ENCODE measurements at regions not wholly inside any gene's neighbourhood (a gene's known extent, or its start where the extent isn't known, plus 50 kb on each side); places are given as distances from the start of the nearest gene placed in this dataset.

DNA sequence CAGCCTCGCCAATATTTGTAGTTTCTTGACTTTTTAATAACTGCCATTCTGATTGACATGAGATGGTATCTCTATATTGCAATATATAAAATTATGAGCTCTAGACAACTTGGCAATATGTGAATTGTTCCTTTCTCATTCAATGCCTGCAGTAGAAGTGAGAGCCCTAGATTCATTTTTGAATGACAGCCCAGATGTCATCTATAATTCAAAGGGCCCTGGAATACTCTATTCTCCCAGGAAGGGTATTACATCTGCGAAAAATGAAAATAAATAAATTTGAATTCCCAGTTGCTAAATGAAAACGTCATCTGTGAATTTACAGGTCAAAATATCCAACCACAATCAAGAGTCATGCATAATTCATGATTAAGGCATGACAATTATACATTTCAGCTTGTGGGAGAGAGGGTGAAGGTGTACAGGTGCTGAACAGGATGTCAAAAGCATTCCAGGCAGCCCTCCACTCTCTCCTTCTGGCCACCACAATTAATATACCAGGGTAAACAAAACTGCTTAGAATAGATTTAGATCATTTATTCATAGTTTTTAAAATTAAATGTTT lies 1147.3 kb downstream of the XPNPEP1 start:
- no peaks in the 10 kb centered on the region for H3K9me3 ChIP-seq (ENCODE audit: control insufficient read depth in 2 of 2, insufficient read depth in 1 of 2, low read depth in 1 of 2, low read length in 1 of 2)
- no peaks in the 10 kb centered on the region for H3K36me3 ChIP-seq (ENCODE audit: control insufficient read depth in 2 of 2, insufficient read depth in 2 of 2, low read length in 1 of 2)
- no peak overlapping the region for H3K27ac ChIP-seq (ENCODE audit: low read depth in 2 of 2, low read length in 1 of 2)
- H3K4me1 ChIP-seq (ENCODE audit: control insufficient read depth in 2 of 2, insufficient read depth in 2 of 2, low read length in 1 of 2): no peaks in the 10 kb centered on the region
- WGBS, 2 donors: 67 to 70% methylated on average over 3 of the region's 3 CpGs
- no peaks in the 10 kb centered on the region for H3K27me3 ChIP-seq (ENCODE audit: control insufficient read depth in 1 of 2, insufficient read depth in 2 of 2, low read length in 2 of 2)
- H3K4me3 ChIP-seq (ENCODE audit: low read depth in 1 of 2, low read length in 2 of 2): no peak overlapping the region

DNA sequence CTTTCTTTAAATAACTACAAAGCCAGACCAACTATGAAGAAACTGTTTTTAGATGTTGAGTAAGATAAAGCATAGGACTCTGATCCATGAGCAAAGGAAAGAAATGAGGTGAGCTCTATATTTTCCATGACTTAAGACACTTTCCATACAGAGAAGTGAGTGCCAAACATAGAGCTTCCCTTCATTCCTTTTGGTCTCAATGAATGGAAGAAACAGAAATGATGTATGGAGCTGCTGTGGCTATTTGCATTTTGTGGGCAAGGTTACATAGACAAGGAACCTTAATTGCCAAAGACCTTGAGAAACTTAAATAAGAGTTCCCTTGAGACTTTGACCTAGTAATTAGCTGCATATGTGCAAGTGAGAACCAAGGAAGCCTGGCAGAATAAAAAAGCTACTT lies 1152.2 kb downstream of the XPNPEP1 start:
- Histone ChIP-seq H3K36me3 (ENCODE audit: control insufficient read depth in 2 of 2, insufficient read depth in 2 of 2, low read length in 1 of 2) (no peaks in the 10 kb centered on the region), H3K9me3 (ENCODE audit: control insufficient read depth in 2 of 2, insufficient read depth in 1 of 2, low read depth in 1 of 2, low read length in 1 of 2) (no peaks in the 10 kb centered on the region), H3K27me3 (ENCODE audit: control insufficient read depth in 1 of 2, insufficient read depth in 2 of 2, low read length in 2 of 2) (no peaks in the 10 kb centered on the region), H3K4me3 (ENCODE audit: low read depth in 1 of 2, low read length in 2 of 2) (no peak overlapping the region), H3K4me1 (ENCODE audit: control insufficient read depth in 2 of 2, insufficient read depth in 2 of 2, low read length in 1 of 2) (no peaks in the 10 kb centered on the region), H3K27ac (ENCODE audit: low read depth in 2 of 2, low read length in 1 of 2) (no peak overlapping the region)

DNA sequence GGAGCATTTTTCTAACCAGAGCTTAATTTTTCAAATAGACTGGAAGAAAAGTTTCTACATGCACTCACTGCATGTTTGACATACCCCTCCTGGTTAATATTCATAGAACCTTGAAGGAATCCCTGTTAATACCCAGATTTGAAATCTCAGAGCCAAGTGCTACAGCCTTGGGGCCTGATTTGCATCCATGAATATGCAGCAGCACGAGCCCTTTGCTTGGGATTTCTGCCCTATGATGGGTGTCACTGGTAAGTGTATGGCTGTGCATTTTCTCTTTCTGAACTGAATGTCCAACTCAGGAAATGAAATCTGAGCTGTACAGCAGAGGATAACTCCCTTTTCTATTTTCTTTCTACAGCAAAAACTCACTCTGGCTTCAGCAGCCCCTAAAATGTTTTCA lies 1157.5 kb downstream of the XPNPEP1 start:
- Histone ChIP-seq H3K27me3 (ENCODE audit: control insufficient read depth in 1 of 2, insufficient read depth in 2 of 2, low read length in 2 of 2) (no peaks in the 10 kb centered on the region), H3K4me1 (ENCODE audit: control insufficient read depth in 2 of 2, insufficient read depth in 2 of 2, low read length in 1 of 2) (no peaks in the 10 kb centered on the region)
- 39 to 49% methylated on average over 1 of the region's 1 CpG for WGBS, 2 donors

DNA sequence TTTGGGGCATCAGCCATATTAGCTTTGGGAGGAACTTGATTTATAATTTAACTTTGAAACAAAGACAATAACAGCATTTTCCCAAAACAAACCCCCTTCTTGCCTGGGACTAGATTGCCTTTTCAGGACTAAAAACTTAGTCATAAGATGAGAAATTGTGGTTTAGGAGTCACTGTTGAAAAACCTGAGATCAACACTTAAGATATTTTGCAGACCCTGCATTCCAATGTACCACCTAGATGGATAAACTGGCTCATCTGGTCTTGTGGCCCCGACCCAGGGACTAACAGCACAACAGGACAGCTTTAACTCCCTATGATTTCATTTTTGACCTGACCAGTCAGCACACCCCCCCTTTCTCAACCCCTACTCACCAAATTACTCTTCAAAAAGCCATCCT lies 1165.4 kb downstream of the XPNPEP1 start:
- no peaks in the 10 kb centered on the region for H3K27me3 ChIP-seq (ENCODE audit: control insufficient read depth in 1 of 2, insufficient read depth in 2 of 2, low read length in 2 of 2)
- WGBS, 2 donors: 49 to 59% methylated on average over 1 of the region's 1 CpG
- H3K36me3 ChIP-seq (ENCODE audit: control insufficient read depth in 2 of 2, insufficient read depth in 2 of 2, low read length in 1 of 2): no peaks in the 10 kb centered on the region
- H3K4me1 ChIP-seq (ENCODE audit: control insufficient read depth in 2 of 2, insufficient read depth in 2 of 2, low read length in 1 of 2): no peaks in the 10 kb centered on the region
- H3K9me3 ChIP-seq (ENCODE audit: control insufficient read depth in 2 of 2, insufficient read depth in 1 of 2, low read depth in 1 of 2, low read length in 1 of 2): no peaks in the 10 kb centered on the region
- H3K4me3 ChIP-seq (ENCODE audit: low read depth in 1 of 2, low read length in 2 of 2): no peak overlapping the region
- H3K27ac ChIP-seq (ENCODE audit: low read depth in 2 of 2, low read length in 1 of 2): no peak overlapping the region

More for the DNA sequence above, 1157.5 kb downstream of the XPNPEP1 start:
- H3K9me3 ChIP-seq (ENCODE audit: control insufficient read depth in 2 of 2, insufficient read depth in 1 of 2, low read depth in 1 of 2, low read length in 1 of 2): no peaks in the 10 kb centered on the region
- no peak overlapping the region for H3K27ac ChIP-seq (ENCODE audit: low read depth in 2 of 2, low read length in 1 of 2)
- no peaks in the 10 kb centered on the region for H3K36me3 ChIP-seq (ENCODE audit: control insufficient read depth in 2 of 2, insufficient read depth in 2 of 2, low read length in 1 of 2)
- no peak overlapping the region for H3K4me3 ChIP-seq (ENCODE audit: low read depth in 1 of 2, low read length in 2 of 2)

DNA sequence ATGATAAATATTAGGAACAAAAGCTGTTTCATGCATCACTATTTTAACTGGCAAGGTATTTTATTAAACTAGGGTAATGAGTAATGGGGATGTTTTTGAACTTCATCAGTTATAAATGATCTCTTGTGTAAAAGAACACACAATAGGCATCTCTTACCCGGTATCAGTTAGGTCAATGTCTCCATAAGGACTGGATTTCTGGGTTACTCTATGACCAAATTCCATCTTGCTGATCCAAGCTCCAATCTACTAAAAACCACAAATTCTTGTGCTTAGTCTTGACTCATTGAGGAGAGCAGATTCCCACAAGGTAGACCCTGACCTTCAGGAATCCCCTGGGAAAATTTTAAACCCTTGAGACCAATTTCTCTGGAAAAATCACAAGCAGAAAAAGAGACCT lies 1167.7 kb downstream of the XPNPEP1 start:
- WGBS, 2 donors: 72 to 78% methylated on average over 1 of the region's 1 CpG

DNA sequence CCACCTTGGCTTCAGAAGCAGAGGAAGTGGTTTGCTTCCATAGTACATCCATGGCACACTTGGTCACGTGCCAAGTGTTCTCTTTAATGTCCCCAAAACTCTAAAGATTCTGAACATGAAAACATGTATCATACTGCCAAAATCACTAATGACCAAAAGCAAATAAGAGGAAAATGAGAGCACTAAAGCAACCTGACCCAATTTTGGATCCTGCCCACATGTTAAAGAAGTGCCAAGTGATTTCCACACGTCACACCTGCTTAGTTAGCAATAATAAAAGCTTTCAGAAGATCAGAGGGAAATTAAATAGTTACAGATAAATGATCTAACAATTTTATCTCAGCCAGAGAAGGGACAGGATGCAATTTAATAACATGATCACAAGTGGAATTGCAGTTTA lies 1170.0 kb downstream of the XPNPEP1 start:
- 20 to 21% methylated on average over 2 of the region's 2 CpGs for WGBS, 2 donors
- no peak overlapping the region for H3K27ac ChIP-seq (ENCODE audit: low read depth in 2 of 2, low read length in 1 of 2)
- H3K4me1 ChIP-seq (ENCODE audit: control insufficient read depth in 2 of 2, insufficient read depth in 2 of 2, low read length in 1 of 2): no peaks in the 10 kb centered on the region
- no peaks in the 10 kb centered on the region for H3K27me3 ChIP-seq (ENCODE audit: control insufficient read depth in 1 of 2, insufficient read depth in 2 of 2, low read length in 2 of 2)
- H3K4me3 ChIP-seq (ENCODE audit: low read depth in 1 of 2, low read length in 2 of 2): no peak overlapping the region
- no peaks in the 10 kb centered on the region for H3K9me3 ChIP-seq (ENCODE audit: control insufficient read depth in 2 of 2, insufficient read depth in 1 of 2, low read depth in 1 of 2, low read length in 1 of 2)
- no peaks in the 10 kb centered on the region for H3K36me3 ChIP-seq (ENCODE audit: control insufficient read depth in 2 of 2, insufficient read depth in 2 of 2, low read length in 1 of 2)

More for the DNA sequence above, 1167.7 kb downstream of the XPNPEP1 start:
- no peaks in the 10 kb centered on the region for H3K27me3 ChIP-seq (ENCODE audit: control insufficient read depth in 1 of 2, insufficient read depth in 2 of 2, low read length in 2 of 2)
- no peaks in the 10 kb centered on the region for H3K36me3 ChIP-seq (ENCODE audit: control insufficient read depth in 2 of 2, insufficient read depth in 2 of 2, low read length in 1 of 2)
- no peaks in the 10 kb centered on the region for H3K9me3 ChIP-seq (ENCODE audit: control insufficient read depth in 2 of 2, insufficient read depth in 1 of 2, low read depth in 1 of 2, low read length in 1 of 2)
- H3K4me3 ChIP-seq (ENCODE audit: low read depth in 1 of 2, low read length in 2 of 2): no peak overlapping the region
- H3K27ac ChIP-seq (ENCODE audit: low read depth in 2 of 2, low read length in 1 of 2): no peak overlapping the region
- H3K4me1 ChIP-seq (ENCODE audit: control insufficient read depth in 2 of 2, insufficient read depth in 2 of 2, low read length in 1 of 2): no peaks in the 10 kb centered on the region

DNA sequence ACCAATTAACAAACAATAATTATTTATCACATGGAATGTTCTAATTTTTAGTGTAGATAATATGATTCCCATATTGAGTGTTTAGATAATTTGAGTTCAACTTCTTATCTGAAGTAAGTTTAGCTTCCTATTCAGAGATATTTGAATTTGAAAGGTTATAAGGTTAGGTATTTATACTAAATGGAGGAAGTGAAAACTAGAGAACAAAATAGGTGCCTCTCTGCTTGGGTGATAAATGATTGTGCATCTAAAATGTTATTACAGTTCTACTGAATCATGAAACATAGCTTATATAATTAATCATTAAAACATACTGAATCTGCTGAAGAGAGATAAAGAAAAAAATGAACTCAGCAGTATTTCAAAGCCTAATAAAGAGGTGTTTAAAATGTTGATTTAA lies 1174.3 kb downstream of the XPNPEP1 start:
- H3K27me3 ChIP-seq (ENCODE audit: control insufficient read depth in 1 of 2, insufficient read depth in 2 of 2, low read length in 2 of 2): no peaks in the 10 kb centered on the region
- no peaks in the 10 kb centered on the region for H3K4me1 ChIP-seq (ENCODE audit: control insufficient read depth in 2 of 2, insufficient read depth in 2 of 2, low read length in 1 of 2)
- H3K9me3 ChIP-seq (ENCODE audit: control insufficient read depth in 2 of 2, insufficient read depth in 1 of 2, low read depth in 1 of 2, low read length in 1 of 2): no peaks in the 10 kb centered on the region
- H3K36me3 ChIP-seq (ENCODE audit: control insufficient read depth in 2 of 2, insufficient read depth in 2 of 2, low read length in 1 of 2): no peaks in the 10 kb centered on the region
- no peak overlapping the region for H3K4me3 ChIP-seq (ENCODE audit: low read depth in 1 of 2, low read length in 2 of 2)
- no peak overlapping the region for H3K27ac ChIP-seq (ENCODE audit: low read depth in 2 of 2, low read length in 1 of 2)

DNA sequence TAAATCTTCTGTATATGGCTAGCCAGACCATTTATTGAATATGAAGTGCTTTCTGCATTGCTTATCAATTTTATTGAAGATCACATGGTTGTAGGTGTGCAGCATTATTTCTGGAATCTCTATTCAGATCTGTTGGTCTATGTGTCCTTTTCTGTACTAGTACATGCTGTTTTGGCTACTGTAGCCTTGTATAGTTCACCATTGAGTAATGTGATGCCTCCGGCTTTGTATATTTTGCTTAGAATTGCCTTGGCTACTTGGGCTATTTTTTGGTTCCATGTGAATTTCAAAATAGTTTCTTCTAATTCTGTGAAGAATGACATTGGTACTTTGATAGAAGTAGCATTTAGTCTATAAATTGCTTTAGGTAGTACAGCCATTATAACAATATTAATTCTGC lies 1187.2 kb downstream of the XPNPEP1 start:
- no peak overlapping the region for H3K4me3 ChIP-seq (ENCODE audit: low read depth in 1 of 2, low read length in 2 of 2)
- H3K27me3 ChIP-seq (ENCODE audit: control insufficient read depth in 1 of 2, insufficient read depth in 2 of 2, low read length in 2 of 2): no peaks in the 10 kb centered on the region
- H3K4me1 ChIP-seq (ENCODE audit: control insufficient read depth in 2 of 2, insufficient read depth in 2 of 2, low read length in 1 of 2): no peaks in the 10 kb centered on the region
- no peaks in the 10 kb centered on the region for H3K9me3 ChIP-seq (ENCODE audit: control insufficient read depth in 2 of 2, insufficient read depth in 1 of 2, low read depth in 1 of 2, low read length in 1 of 2)
- 83 to 89% methylated on average over 1 of the region's 1 CpG for WGBS, 2 donors
- H3K27ac ChIP-seq (ENCODE audit: low read depth in 2 of 2, low read length in 1 of 2): no peak overlapping the region
- H3K36me3 ChIP-seq (ENCODE audit: control insufficient read depth in 2 of 2, insufficient read depth in 2 of 2, low read length in 1 of 2): no peaks in the 10 kb centered on the region

DNA sequence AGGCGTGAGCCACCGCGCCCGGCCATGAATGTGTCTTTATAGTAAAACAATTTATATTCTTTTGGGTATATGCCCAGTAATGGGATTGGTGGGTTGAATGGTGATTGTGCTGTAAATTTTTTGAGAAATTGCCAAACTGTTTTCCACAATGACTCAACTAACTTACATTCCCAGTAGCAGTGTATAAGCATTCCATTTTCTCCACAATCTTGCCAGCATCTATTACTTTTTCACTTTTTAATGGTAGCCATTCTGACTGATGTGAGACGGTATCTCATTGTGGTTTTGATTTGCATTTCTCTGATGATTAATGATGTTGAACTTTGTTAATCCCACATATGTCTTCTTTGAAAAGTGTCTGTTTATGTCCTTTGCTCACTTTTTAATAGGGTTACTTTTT lies 1187.9 kb downstream of the XPNPEP1 start:
- H3K4me3 ChIP-seq (ENCODE audit: low read depth in 1 of 2, low read length in 2 of 2): no peak overlapping the region
- no peaks in the 10 kb centered on the region for H3K4me1 ChIP-seq (ENCODE audit: control insufficient read depth in 2 of 2, insufficient read depth in 2 of 2, low read length in 1 of 2)
- no peak overlapping the region for H3K27ac ChIP-seq (ENCODE audit: low read depth in 2 of 2, low read length in 1 of 2)
- H3K27me3 ChIP-seq (ENCODE audit: control insufficient read depth in 1 of 2, insufficient read depth in 2 of 2, low read length in 2 of 2): no peaks in the 10 kb centered on the region
- no peaks in the 10 kb centered on the region for H3K36me3 ChIP-seq (ENCODE audit: control insufficient read depth in 2 of 2, insufficient read depth in 2 of 2, low read length in 1 of 2)
- no peaks in the 10 kb centered on the region for H3K9me3 ChIP-seq (ENCODE audit: control insufficient read depth in 2 of 2, insufficient read depth in 1 of 2, low read depth in 1 of 2, low read length in 1 of 2)
- WGBS, 2 donors: 77 to 84% methylated on average over 5 of the region's 5 CpGs

DNA sequence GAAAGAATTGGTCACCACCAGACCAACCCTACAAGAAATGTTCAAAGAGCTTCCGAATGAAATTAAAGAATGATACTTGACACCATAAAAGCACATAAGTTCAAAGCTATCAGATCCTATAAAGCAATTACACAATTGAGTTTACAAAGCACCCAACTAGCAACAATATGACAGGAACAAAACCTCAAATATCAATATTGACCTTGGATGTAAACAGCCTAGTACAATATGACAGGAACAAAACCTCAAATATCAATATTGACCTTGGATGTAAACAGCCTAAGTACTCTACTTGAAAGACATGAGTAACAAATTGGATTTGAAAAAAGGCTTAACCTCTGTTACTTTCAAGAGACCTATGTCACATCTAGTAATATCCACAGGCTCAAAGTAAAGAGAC lies 1201.4 kb downstream of the XPNPEP1 start:
- no peaks in the 10 kb centered on the region for H3K9me3 ChIP-seq (ENCODE audit: control insufficient read depth in 2 of 2, insufficient read depth in 1 of 2, low read depth in 1 of 2, low read length in 1 of 2)
- WGBS, 2 donors: 53 to 56% methylated on average over 1 of the region's 1 CpG
- no peak overlapping the region for H3K27ac ChIP-seq (ENCODE audit: low read depth in 2 of 2, low read length in 1 of 2)
- no peaks in the 10 kb centered on the region for H3K27me3 ChIP-seq (ENCODE audit: control insufficient read depth in 1 of 2, insufficient read depth in 2 of 2, low read length in 2 of 2)
- H3K4me3 ChIP-seq (ENCODE audit: low read depth in 1 of 2, low read length in 2 of 2): no peak overlapping the region
- no peaks in the 10 kb centered on the region for H3K36me3 ChIP-seq (ENCODE audit: control insufficient read depth in 2 of 2, insufficient read depth in 2 of 2, low read length in 1 of 2)
- H3K4me1 ChIP-seq (ENCODE audit: control insufficient read depth in 2 of 2, insufficient read depth in 2 of 2, low read length in 1 of 2): no peaks in the 10 kb centered on the region
